Ishikawa (cell line): ENCODE measurements at regions not wholly inside any gene's neighbourhood (a gene's known extent, or its start where the extent isn't known, plus 50 kb on each side); places are given as distances from the start of the nearest gene placed in this dataset.

Source experiments
- CEBPB ChIP-seq: IDR thresholded peaks from 2 replicates; pipeline ENCODE4 v1.6.1; 2012
- CREB1 ChIP-seq: IDR thresholded peaks from 2 replicates; pipeline ENCODE4 v1.6.1; 2012; ENCODE audit warnings: low read depth
- EGR1 ChIP-seq: IDR thresholded peaks from 2 replicates; pipeline ENCODE4 v1.6.1; 2012
- EP300 ChIP-seq: IDR thresholded peaks from 2 replicates; pipeline ENCODE4 v1.6.1; 2012; ENCODE audit warnings: borderline replicate concordance
- FOXM1 ChIP-seq: IDR thresholded peaks from 2 replicates; pipeline ENCODE4 v1.6.1; 2012; ENCODE audit warnings: low read depth, borderline replicate concordance
- MAX ChIP-seq: IDR thresholded peaks from 2 replicates; pipeline ENCODE4 v1.6.1; 2012
- NFIC ChIP-seq: IDR thresholded peaks from 2 replicates; pipeline ENCODE4 v1.6.1; 2012
- RAD21 ChIP-seq: IDR thresholded peaks from 2 replicates; pipeline ENCODE4 v1.6.1; 2012; ENCODE audit warnings: low read depth
- REST ChIP-seq: IDR thresholded peaks from 2 replicates; pipeline ENCODE4 v1.6.1; 2012; ENCODE audit warnings: low read depth, mild to moderate bottlenecking
- TAF1 ChIP-seq: IDR thresholded peaks from 2 replicates; pipeline ENCODE4 v1.6.1; 2012; ENCODE audit warnings: low read depth, mild to moderate bottlenecking
- TCF12 ChIP-seq: IDR thresholded peaks from 2 replicates; pipeline ENCODE4 v1.6.1; 2012; ENCODE audit warnings: low read depth
- TEAD4 ChIP-seq: IDR thresholded peaks from 2 replicates; pipeline ENCODE4 v1.6.1; 2012
- USF1 ChIP-seq: IDR thresholded peaks from 2 replicates; pipeline ENCODE4 v1.6.1; 2012
- YY1 ChIP-seq: IDR thresholded peaks from 2 replicates; pipeline ENCODE4 v1.6.1; 2012; ENCODE audit warnings: low read depth
- ZBTB7A ChIP-seq: IDR thresholded peaks from 2 replicates; pipeline ENCODE4 v1.6.1; 2012; ENCODE audit warnings: low read depth

- TF ChIP-seq TCF12 (no peak), NFIC (no peak), USF1 (no peak)
These were observed 188.5 kb upstream of the PFKP start for GRCh38 chr10:2878818-2879217.

- TF ChIP-seq RAD21 (no peak), FOXM1 (no peak), REST (no peak), TEAD4 (no peak), MAX (no peak), CREB1 (no peak), USF1 (no peak), EP300 (no peak)
These were observed 191.3 kb upstream of the PFKP start for GRCh38 chr10:2876032-2876431.

GRCh38 chr10:2874963-2875362, 192.4 kb upstream of the PFKP start:
- TF ChIP-seq EP300 (no peak), MAX (no peak), TCF12 (no peak), REST (no peak), ZBTB7A (no peak), TEAD4 (no peak), YY1 (no peak), CREB1 (no peak), EGR1 (no peak), FOXM1 (no peak), RAD21 (no peak), NFIC (no peak), CEBPB (no peak), USF1 (no peak), TAF1 (no peak)

- TF ChIP-seq USF1 (no peak), EGR1 (no peak), TEAD4 (no peak), YY1 (no peak), ZBTB7A (no peak), NFIC (no peak), TCF12 (no peak), TAF1 (no peak), CEBPB (no peak), CREB1 (no peak), EP300 (no peak), RAD21 (no peak), FOXM1 (no peak), REST (no peak), MAX (no peak)
These were observed 193.6 kb upstream of the PFKP start for GRCh38 chr10:2873769-2874168.
